HG02623 (cell line): ENCODE measurements at regions not wholly inside any gene's neighbourhood (a gene's known extent, or its start where the extent isn't known, plus 50 kb on each side); places are given as distances from the start of the nearest gene placed in this dataset.
"Not testable (repeated sequence)": the region's sequence is repeated elsewhere in the genome, so short reads cannot be mapped to it uniquely, and the experiment has no call there.

Experiments
- ATAC-seq: cut with Tn5 transposase; IDR thresholded peaks from one replicate; pipeline ENCODE4 v1.9.1; 2021; ENCODE audit warnings: moderate library complexity; ENCODE audit not compliant: unreplicated experiment

- no peak for ATAC-seq
Observed at GRCh38 chr5:124516567-124516966, 229.9 kb downstream of the ZNF608 start.

- ATAC-seq: no peak
Observed at GRCh38 chr5:124515497-124516245, 230.8 kb downstream of the ZNF608 start.

GRCh38 chr5:124514956-124515355, 231.5 kb downstream of the ZNF608 start:
- ATAC-seq: no peak

GRCh38 chr5:124512952-124513632, 233.3 kb downstream of the ZNF608 start:
- no peak for ATAC-seq

- no peak for ATAC-seq
Observed at GRCh38 chr5:124512236-124512635, 234.2 kb downstream of the ZNF608 start.

- no peak for ATAC-seq
Observed at GRCh38 chr5:124511791-124512190, 234.6 kb downstream of the ZNF608 start.

- ATAC-seq: no peak
Observed at GRCh38 chr5:124507688-124508087, 238.8 kb downstream of the ZNF608 start.

- peak; percentile 95 for ATAC-seq
Observed at GRCh38 chr5:124504081-124504916, 242.1 kb downstream of the ZNF608 start.

DNA sequence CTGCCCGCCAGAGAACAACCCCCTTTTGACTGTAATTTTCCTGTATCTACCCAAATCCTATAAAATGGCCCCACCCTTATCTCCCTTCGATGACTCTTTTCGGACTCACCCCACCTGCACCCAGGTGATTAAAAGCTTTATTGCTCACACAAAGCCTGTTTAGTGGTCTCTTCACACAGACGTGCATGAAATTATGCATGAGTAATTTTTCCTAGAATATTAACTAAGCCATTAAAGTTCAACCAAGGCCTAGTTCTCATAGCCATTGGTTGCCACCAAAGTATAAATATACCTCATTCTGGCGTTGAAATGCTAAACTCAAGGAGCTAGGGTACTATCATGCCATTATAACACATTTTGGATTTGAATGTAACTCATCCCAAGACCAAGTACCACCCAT, 243.9 kb downstream of the ZNF608 start:
- ATAC-seq: no peak

DNA sequence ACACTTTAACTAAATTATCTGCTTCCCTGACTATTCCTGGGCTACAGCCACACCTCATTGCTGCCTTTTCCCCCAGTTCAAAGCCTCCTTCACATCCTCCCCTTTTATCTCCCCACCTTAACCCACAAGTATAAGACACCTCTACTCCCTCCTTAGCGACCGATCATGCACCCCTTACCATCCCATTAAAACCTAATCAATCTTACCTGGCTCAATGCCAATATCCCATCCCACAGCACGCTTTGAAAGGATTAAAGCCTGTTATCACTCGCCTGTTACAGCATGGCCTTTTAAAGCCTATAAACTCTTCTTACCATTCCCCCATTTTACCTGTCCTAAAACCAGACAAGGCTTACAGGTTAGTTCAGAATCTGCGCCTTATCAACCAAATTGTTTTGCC, 246.6 kb downstream of the ZNF608 start:
- ATAC-seq: not testable (repeated sequence)

GRCh38 chr5:124496968-124497367, 249.5 kb downstream of the ZNF608 start:
- ATAC-seq: not testable (repeated sequence)

GRCh38 chr5:124494540-124495116, 251.8 kb downstream of the ZNF608 start:
- no peak for ATAC-seq

GRCh38 chr5:124492444-124493224, 253.8 kb downstream of the ZNF608 start:
- ATAC-seq: no peak

DNA sequence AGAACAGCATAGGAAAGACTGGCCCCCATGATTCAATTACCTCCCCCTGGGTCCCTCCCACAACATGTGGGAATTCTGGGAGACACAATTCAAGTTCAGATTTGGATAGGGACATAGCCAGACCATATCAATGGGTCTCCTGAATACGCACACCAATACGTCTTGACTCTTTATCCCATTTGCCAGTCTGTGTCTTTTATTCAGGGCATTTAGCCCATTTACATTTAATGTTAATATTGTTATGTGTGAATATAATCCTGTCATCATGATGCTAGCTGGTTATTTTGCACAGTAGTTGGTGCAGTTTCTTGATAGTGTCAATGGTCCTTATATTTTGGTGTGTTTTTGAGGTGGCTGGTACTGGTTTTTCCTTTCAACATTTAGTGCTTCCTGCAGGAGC, 256.1 kb downstream of the ZNF608 start:
- ATAC-seq: not testable (repeated sequence)

DNA sequence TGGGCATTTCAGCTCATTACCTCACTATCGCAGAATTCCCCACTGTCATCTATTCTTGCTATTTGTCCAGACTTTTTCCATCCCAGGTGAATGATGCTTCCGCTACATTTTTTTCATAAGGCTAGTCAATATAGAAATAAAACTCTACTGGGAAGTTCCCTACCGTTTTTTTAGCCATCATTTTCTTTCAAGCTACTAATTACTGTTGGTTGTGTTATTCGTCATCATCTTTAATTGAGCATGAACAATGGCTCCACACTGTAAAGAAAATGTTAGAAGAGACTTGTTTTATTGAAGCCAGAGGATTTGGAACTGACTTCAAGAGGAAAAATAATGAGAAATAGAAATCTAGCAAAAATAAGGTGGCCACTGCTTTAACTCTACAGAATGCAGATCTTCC, 265.0 kb downstream of the ZNF608 start:
- ATAC-seq: no peak

DNA sequence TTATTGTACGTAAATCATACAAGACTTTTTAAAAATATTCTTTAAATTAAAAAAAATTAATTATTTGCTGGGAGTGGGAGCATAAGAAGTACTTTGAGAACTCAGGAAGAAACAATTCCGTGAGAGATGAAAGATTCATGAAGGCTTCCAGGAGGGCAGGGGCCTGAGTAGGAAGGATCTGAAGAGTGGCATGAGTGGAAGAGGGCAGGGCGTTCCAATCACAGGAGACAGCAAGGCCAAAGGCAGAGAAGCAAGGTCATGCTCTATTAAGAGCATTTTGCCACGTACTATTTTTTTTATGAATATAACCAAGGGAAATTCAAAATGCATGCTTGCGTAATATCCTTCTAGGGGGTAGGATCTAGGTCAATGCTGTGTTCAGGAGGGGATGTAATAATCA, 265.5 kb downstream of the ZNF608 start:
- no peak for ATAC-seq

GRCh38 chr5:124480022-124480421, 266.4 kb downstream of the ZNF608 start:
- ATAC-seq: no peak

GRCh38 chr5:124478264-124478663, 268.2 kb downstream of the ZNF608 start:
- no peak for ATAC-seq

DNA sequence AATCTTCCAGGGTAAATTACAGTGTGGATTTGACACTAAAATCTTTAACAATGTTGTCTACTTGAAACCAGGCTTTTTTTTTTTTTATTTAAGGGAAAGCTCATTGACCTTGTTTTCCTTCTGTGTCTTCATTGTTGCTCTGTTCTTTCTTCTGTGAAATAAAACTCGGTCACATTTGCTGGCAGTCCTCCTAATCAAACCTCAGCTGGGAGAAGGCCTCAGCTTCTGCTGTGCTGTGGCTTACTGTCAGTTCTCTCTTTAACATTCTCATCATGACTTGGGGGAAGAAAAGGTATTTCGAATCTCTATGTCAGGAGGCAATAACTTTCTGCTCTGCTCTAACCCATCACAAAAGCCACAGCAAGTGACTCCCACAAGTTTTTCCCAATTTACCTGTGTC, 268.9 kb downstream of the ZNF608 start:
- ATAC-seq: no peak

DNA sequence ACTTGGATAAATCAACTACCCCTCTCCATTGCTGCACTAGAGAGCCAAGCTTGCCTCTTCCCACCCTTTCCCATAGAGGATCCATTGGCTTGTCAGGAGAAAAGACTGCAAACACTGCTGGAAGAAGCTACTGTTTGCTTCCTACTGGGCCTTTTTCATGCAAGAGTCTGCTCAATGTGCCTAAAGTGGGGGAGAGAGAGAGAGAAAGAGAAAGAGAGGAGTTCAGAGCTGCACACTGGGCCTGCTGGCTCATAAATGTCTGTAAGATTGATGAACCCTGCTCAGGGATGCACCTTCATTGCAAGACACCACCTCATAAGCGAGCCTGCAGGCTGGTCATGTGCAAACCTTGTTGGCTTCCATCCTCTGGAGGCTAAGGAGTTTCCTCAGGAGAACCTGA, 269.4 kb downstream of the ZNF608 start:
- ATAC-seq: no peak
